ENCODE measurements at regions not wholly inside any gene's neighbourhood (a gene's known extent, or its start where the extent isn't known, plus 50 kb on each side); places are given as distances from the start of the nearest gene placed in this dataset.
"Not testable (repeated sequence)": the region's sequence is repeated elsewhere in the genome, so short reads cannot be mapped to it uniquely, and the experiment has no call there.

- Histone ChIP-seq H3K4me3 (no peak overlapping the region), H3K27me3 (no peaks in the 10 kb centered on the region), H3K4me1 (no peaks in the 10 kb centered on the region), H3K36me3 (no peaks in the 10 kb centered on the region), H3K9me3 (no peaks in the 10 kb centered on the region), H3K27ac (no peak overlapping the region)
- no peak for DNase-seq (ENCODE audit: low spot score in 2 of 2)
- TF ChIP-seq EP300 (IDR thresholded peaks at IDR 0.05) = no peak
- 63% methylated on average over 19 of the region's 19 CpGs for WGBS, 2 donors
These were observed 222.3 kb upstream of the HS3ST1 start for GRCh38 chr4:11650801-11651596.

- H3K4me3 ChIP-seq = no peak overlapping the region
- H3K9me3 ChIP-seq = no peaks in the 10 kb centered on the region
- no peak overlapping the region for H3K27ac ChIP-seq
- no peaks in the 10 kb centered on the region for H3K27me3 ChIP-seq
- TF ChIP-seq CTCF (IDR thresholded peaks at IDR 0.05) = no peak
- TF ChIP-seq EP300 (IDR thresholded peaks at IDR 0.05) = no peak
- TF ChIP-seq POLR2A (IDR thresholded peaks at IDR 0.05) = no peak
- H3K36me3 ChIP-seq = no peaks in the 10 kb centered on the region
- no peaks in the 10 kb centered on the region for H3K4me1 ChIP-seq
- DNase-seq (ENCODE audit: low spot score in 2 of 2) = no peak
These were observed 218.7 kb upstream of the HS3ST1 start for GRCh38 chr4:11647433-11647832.

- DNase-seq (ENCODE audit: low spot score in 2 of 2); H3K27me3 ChIP-seq; H3K27ac ChIP-seq; H3K9me3 ChIP-seq; H3K4me3 ChIP-seq; H3K4me1 ChIP-seq; H3K36me3 ChIP-seq: not testable (repeated sequence)
- 79 to 85% methylated on average over 2 of the region's 2 CpGs for WGBS, 2 donors
These were observed 214.4 kb upstream of the HS3ST1 start for GRCh38 chr4:11643081-11643480.

GRCh38 chr4:11640584-11640983 lies 211.9 kb upstream of the HS3ST1 start:
- Histone ChIP-seq H3K4me3 (no peak overlapping the region), H3K9me3 (peaks cover 0 to 8% (median 0%) of the 10 kb centered on the region in 4 donors), H3K36me3 (no peaks in the 10 kb centered on the region), H3K27me3 (no peaks in the 10 kb centered on the region), H3K4me1 (no peaks in the 10 kb centered on the region), H3K27ac (no peak overlapping the region)
- 42 to 58% methylated on average over 2 of the region's 2 CpGs for WGBS, 2 donors
- TF ChIP-seq POLR2A (IDR thresholded peaks at IDR 0.05) (no peak), CTCF (IDR thresholded peaks at IDR 0.05) (no peak), EP300 (IDR thresholded peaks at IDR 0.05) (no peak)
- DNase-seq (ENCODE audit: low spot score in 2 of 2) = no peak

GRCh38 chr4:11636551-11636950 lies 207.9 kb upstream of the HS3ST1 start:
- Histone ChIP-seq H3K36me3 (no peaks in the 10 kb centered on the region), H3K27ac (no peak overlapping the region), H3K4me3 (no peak overlapping the region), H3K9me3 (peaks cover 0 to 8% (median 0%) of the 10 kb centered on the region in 4 donors), H3K4me1 (no peaks in the 10 kb centered on the region), H3K27me3 (no peaks in the 10 kb centered on the region)
- DNase-seq (ENCODE audit: low spot score in 2 of 2) = no peak
- WGBS, 2 donors = 65 to 74% methylated on average over 4 of the region's 4 CpGs
- TF ChIP-seq EP300 (IDR thresholded peaks at IDR 0.05) (no peak), POLR2A (IDR thresholded peaks at IDR 0.05) (no peak)

- WGBS, 2 donors = 45 to 46% methylated on average over 3 of the region's 3 CpGs
- Histone ChIP-seq H3K4me3 (no peak overlapping the region), H3K4me1 (no peaks in the 10 kb centered on the region), H3K36me3 (no peaks in the 10 kb centered on the region), H3K27ac (no peak overlapping the region), H3K27me3 (no peaks in the 10 kb centered on the region), H3K9me3 (peaks cover 0 to 8% (median 0%) of the 10 kb centered on the region in 4 donors)
- no peak for TF ChIP-seq CTCF (IDR thresholded peaks at IDR 0.05)
- no peak for TF ChIP-seq POLR2A (IDR thresholded peaks at IDR 0.05)
- TF ChIP-seq EP300 (IDR thresholded peaks at IDR 0.05) = no peak
- no peak for DNase-seq (ENCODE audit: low spot score in 2 of 2)
These were observed 207.3 kb upstream of the HS3ST1 start for GRCh38 chr4:11636031-11636430.

Measured in tibial nerve (tissue), 4 donors.